Erythroblast (primary cell): ENCODE measurements at regions not wholly inside any gene's neighbourhood (a gene's known extent, or its start where the extent isn't known, plus 50 kb on each side); places are given as distances from the start of the nearest gene placed in this dataset.
"Not testable (repeated sequence)": the region's sequence is repeated elsewhere in the genome, so short reads cannot be mapped to it uniquely, and the experiment has no call there.

ENCODE experiments used
- DNase-seq, 2 experiments: peaks; one replicate each; lab custom pipeline; 2025; lab: John Stamatoyannopoulos, UW
- GATA1 ChIP-seq: IDR thresholded peaks from 2 replicates; pipeline ENCODE4 v1.6.1; 2011; ENCODE audit warnings: low read depth, mild to moderate bottlenecking, control low read depth, low read length, moderate library complexity
- POLR2A ChIP-seq: IDR thresholded peaks from 2 replicates; pipeline ENCODE4 v1.6.1; 2011; ENCODE audit warnings: mild to moderate bottlenecking, low read length

- no peak for DNase-seq
- no peak for TF ChIP-seq POLR2A
- no peak for TF ChIP-seq GATA1
Measured at GRCh38 chr10:11691319-11691755, 50.8 kb upstream of the ECHDC3 start.

GRCh38 chr10:11689945-11690736, 52.0 kb upstream of the ECHDC3 start:
- no peak for DNase-seq
- TF ChIP-seq GATA1 (no peak), POLR2A (no peak)

GRCh38 chr10:11688448-11688795, 53.8 kb upstream of the ECHDC3 start:
- DNase-seq, result not testable (repeated sequence)

GRCh38 chr10:11687779-11688447, 54.3 kb upstream of the ECHDC3 start:
- TF ChIP-seq POLR2A (no peak), GATA1 (no peak)
- no peak for DNase-seq

- peak in 1 of 2 experiments; percentile 15 for DNase-seq
- TF ChIP-seq POLR2A (no peak), GATA1 (no peak)
Measured at GRCh38 chr10:11687357-11687771, 54.8 kb upstream of the ECHDC3 start.

- TF ChIP-seq POLR2A (no peak), GATA1 (no peak)
- DNase-seq, result peak; percentile 83 to 88
Measured at GRCh38 chr10:11685787-11686218, 56.4 kb upstream of the ECHDC3 start.

GRCh38 chr10:11684717-11685645, 57.2 kb upstream of the ECHDC3 start:
- peak; percentile 68 to 86 for DNase-seq
- no peak for TF ChIP-seq GATA1
- TF ChIP-seq POLR2A, result no peak

- DNase-seq, result not testable (repeated sequence)
Measured at GRCh38 chr10:11684341-11684716, 57.9 kb upstream of the ECHDC3 start.

- no peak for TF ChIP-seq GATA1
- no peak for DNase-seq
Measured at GRCh38 chr10:11683529-11684320, 58.5 kb upstream of the ECHDC3 start.

GRCh38 chr10:11682851-11683250, 59.3 kb upstream of the ECHDC3 start:
- TF ChIP-seq POLR2A (no peak), GATA1 (no peak)
- no peak for DNase-seq

GRCh38 chr10:11682267-11682683, 59.9 kb upstream of the ECHDC3 start:
- no peak for DNase-seq
- TF ChIP-seq GATA1, result no peak
- no peak for TF ChIP-seq POLR2A

- DNase-seq, result no peak
- TF ChIP-seq POLR2A, result no peak
- TF ChIP-seq GATA1, result no peak
Measured at GRCh38 chr10:11680496-11680895, 61.7 kb upstream of the ECHDC3 start.

- no peak for DNase-seq
- TF ChIP-seq POLR2A (no peak), GATA1 (no peak)
Measured at GRCh38 chr10:11679946-11680345, 62.2 kb upstream of the ECHDC3 start.
